GM19397 (cell line): ENCODE measurements at regions not wholly inside any gene's neighbourhood (a gene's known extent, or its start where the extent isn't known, plus 50 kb on each side); places are given as distances from the start of the nearest gene placed in this dataset.

Experiments used
- ATAC-seq: cut with Tn5 transposase; IDR thresholded peaks from one replicate; pipeline ENCODE4 v1.9.1; 2021; ENCODE audit warnings: mild to moderate bottlenecking, moderate library complexity; ENCODE audit not compliant: unreplicated experiment

DNA sequence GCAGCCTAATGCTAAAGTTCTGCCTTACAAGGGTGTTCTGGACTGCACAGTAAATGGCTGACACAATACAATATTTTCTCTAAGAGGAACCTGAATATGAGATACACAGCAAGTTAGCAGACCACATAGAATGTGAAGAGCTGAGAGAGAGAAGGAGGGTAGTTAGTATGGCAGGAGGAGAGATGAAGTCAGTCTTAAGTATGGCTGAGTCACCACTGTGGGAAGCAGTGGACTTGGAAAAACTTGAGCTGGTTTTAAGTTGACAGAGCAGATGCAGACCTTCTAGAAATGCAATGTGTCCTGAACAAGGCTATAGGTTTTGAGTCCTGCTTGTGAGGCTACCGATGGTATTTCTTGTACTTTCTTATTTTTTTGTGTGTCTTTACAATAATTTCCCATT lies 172.5 kb downstream of the SH2D1A start:
- no peak for ATAC-seq

DNA sequence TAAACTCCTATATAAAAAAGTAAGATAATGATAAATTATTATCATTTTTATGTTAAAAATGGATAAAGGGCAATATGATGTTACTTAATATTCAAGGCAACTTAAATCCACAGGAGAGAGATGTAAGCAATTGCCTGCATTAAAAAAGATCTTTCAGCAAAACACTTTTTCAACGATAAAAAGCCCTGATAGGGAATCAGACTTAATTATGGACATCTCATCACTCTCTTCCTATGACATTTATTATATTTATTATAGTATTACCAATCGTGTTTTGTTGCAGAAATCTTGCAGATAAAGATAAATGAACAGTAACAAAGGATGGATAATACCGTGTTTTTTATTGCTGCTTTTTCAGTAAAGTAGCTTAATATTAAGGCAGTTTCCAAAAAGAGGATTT lies 178.5 kb downstream of the SH2D1A start:
- no peak for ATAC-seq

DNA sequence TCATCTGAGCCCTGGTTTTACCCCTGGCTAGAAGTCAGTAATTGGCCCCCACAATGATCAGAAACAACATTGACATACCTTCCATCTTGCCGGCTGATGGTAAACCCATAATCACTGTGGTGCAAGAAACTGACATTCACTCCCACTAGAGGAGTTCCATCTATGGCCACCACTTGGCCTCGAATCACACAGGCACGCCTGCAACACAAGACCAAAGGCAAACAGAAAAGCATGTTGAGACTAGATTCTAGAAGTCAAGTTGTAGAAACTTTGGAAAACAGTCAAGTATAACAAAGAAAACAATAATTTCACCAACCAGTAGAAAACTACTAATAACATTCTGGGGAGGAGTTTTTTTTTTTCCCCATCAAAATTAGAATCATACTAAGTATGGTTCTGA lies 183.4 kb downstream of the SH2D1A start:
- no peak for ATAC-seq

DNA sequence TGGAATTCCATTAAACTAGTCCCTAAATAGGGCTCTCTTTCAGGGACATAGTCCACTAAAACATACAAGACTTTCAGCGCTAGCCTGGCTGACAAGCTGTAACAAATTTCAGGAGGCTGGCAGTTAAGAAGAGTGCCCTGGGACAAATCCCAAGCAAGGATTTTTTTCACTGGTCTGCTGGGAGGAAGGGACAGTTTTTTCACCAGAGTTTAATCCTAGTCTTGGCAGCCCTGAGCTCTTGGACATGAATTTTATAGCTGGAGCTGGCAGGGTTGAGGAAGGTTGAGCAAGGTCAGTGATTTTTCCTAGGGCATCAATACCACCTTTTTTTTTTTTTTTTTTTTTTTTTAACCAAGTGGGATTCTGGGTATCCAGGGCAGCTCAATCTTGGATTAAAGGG lies 184.4 kb downstream of the SH2D1A start:
- ATAC-seq, result no peak

DNA sequence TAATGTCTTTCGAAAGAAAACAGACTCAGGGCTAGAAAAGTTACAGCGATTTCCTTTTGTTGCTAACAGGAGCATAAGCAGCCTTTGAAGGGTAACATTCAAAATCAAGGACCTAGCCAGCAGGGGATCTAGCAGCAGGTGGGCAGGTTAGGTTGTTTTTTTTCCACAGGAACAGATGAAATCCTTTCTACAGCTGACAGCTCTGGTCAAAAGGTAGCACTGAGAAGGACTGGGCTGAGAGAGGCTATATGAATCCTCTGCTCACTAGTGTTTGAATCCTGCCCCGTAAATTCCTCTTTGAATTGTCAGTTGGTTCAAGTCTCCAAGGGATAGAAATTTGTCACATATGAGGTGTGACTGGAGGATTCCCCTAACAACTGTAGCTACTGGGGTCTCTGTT lies 188.2 kb downstream of the SH2D1A start:
- ATAC-seq, result no peak

DNA sequence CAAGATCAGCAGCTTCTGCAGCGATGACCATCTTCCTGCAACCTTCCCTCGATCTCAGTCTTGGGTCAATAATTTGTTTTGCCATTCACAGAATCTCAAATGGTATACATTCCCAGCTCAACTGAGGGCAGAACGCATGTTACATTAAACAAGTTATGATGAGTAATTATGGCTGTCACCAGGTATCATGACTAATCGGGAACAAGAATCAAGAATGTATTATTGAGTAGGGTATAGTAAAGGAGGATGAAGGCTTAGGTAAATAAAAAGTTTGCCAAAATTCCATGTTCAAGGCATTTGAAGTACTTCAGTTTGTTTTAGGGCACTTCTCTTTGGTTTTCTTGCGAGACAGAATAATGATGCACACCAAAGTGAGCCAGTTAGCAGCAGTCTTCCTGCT lies 194.1 kb downstream of the SH2D1A start:
- ATAC-seq, result no peak

DNA sequence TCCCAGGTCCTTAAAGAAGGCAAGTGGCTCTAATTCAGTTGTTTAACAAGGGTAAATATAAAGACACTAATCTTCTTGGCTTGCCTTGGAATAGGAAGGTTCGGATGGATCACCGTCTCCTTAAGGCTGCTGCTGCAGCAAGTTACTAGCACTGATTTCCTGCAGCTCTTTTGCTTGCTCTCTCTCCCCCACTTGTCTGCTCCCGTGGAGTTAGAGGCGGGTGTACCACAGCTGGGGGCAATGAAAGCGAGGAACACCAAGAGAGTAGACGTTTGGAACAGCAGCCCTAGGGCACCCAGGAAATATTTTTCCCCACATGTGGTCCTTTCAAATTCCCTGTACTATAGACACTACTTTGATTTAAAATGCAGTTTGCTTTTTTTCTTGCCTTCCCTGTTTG lies 202.2 kb downstream of the SH2D1A start:
- ATAC-seq, result no peak

DNA sequence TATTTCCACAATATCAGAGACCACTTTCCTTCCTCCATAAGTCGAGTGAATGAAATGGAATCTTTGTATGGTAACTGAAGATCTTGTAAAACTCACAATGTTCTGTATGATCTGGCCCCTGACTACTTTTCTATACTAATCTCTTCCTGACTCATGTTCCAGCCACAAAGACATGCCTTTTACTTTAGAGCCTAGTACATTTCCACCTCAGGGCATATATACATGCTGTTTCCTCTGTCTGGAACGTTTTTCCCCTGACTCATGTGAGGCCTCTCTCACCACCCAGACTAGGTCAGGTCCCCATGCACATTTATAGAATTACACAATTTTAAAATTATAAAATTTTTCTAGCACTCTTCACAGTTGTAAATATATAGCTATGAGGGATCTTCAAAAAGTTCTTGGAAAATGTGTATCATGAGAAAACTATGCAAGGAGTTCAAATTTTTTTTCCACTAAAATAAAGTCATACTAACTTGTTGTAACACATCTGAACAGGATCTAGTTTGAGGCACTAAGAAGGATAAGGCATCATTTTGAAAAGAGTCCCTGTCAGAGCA lies 208.8 kb downstream of the SH2D1A start:
- no peak for ATAC-seq

DNA sequence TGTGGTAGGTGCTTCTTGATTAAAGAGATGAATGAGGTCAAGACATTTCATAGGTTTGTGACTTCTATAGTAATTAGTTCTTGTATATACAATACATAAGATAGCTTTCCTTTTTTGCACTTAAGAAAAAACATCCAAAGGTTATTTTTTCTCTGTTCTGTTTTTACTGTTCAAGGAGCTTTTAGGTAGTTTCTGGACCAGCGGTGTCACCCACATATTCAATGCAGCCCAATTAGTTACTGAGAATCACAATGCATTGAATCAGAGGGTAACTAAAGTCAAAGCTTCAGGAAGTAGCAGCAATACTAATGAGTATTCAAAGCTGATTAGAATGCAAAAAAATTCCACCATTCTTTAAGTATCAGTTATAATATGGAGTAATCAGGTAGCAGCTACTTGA lies 211.6 kb downstream of the SH2D1A start:
- ATAC-seq, result no peak

DNA sequence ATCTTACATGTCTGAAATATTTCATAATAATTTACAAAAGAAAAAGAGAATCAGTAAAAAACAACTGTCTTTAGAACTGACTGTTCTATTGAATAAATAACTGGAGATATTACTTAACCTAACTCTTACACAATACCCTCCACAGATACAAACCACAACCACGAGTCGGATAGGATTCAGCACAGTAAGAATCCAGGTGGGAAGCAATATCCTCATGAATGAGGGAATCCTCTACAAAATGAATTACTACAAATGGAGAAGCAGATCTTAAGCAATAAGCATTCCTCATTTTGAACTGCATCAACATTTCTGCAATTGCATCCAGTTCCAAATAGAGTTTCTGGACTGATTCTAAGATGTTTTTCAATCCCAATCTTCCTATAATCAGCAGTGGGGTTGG lies 227.1 kb downstream of the SH2D1A start:
- ATAC-seq, result no peak

DNA sequence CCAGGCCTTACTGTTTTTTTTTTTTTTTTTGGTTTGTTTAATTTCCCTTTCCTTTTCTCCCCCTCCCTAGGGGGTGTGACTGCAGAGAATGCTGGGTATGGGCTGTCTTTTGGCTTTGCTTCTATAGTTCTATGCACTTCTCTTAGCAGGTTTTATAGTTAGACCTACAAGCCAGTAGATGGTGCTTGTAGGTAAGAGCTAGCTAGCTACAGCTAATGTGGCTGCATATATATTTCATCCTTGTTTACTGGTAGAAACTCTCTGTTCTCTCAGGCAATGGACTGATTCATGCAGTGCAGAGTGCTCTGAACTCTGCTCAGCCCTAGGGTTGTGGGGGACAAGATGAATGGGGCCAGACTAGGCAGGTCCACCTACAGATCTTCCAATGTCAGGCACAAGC lies 246.4 kb downstream of the SH2D1A start:
- no peak for ATAC-seq

DNA sequence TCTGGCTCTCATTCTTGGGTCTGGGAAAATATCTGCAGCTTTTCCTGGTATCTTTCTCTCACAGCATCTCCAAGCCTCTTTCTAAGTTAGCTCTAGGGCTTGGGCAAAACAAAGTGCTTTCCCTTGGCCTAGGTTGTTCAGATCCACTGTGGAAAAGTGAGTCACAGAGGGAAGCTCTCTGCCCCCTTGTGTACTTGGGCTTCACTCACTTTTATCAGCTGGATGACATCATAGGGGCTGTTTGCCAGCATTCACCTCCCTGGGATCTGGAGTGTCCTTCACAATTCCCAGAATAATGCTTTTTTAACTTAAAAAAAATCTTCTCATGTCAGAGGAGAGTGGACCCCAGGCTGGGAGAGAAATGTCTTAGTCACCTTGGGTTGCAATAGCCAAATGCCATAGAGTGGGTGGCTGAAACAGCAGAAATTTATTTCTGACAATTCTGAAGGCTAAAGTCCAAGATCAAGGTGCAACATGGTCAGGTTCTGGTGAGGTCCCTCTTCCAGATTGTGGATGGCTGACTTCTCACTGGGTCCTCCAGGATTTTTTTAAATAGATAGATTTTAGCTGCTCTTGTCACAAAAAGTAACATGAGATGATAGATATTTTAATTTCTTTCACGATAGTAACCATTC lies 247.8 kb downstream of the SH2D1A start:
- no peak for ATAC-seq

DNA sequence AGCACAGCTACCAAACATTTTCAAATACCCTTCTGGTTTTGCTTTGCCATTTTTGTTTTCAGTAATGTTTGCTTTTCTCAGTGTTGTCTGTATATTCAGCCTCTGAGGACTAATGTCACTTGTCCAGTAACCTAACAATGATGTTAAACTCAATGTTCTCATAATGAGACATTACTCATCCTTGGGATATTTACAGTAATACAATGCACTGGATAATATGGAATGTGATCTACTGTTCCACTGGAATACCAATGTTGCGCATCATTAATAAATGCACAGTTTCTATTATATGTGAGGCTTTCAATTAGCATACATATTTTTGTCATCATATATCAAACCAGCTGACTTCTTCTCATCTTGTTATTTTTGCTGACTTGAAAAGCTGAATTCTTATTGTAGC lies 259.1 kb downstream of the SH2D1A start:
- ATAC-seq, result no peak

DNA sequence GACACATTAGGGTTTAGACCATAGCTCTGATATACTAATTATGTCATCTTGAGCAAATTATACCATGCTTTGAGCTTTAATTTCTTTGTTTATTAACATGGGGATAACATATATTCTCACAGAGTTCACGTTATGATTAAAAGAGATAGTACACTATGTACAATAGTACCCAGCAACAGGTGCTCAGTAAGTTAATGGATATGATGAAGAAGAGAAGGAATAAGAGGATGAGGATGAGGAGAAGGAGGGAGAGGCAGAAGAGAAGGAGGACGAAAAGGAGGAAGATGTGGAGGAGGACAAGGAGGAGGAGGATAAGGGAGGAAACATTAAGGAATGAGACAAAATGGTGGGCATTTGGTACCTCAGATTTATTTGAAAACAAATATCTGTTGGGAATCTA lies 260.4 kb downstream of the SH2D1A start:
- no peak for ATAC-seq

DNA sequence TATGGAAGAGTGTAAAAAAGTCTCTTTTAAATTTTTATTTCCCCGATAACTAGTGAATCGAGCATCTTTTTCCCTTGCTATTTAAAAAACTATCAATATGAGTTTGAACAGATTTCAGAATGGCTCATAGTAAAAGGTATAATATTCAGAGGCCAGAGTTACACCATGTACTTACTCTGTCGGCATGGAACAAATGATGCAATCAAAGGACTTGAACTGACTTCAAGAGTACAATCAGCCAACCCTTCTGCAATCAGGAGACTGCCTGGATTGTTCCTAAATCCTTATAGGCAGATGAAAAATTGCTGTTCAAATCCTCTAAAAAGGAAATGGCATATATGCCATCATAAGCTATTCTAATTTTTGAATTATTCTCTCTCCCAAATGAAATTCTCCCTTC lies 273.3 kb downstream of the SH2D1A start:
- ATAC-seq, result no peak

DNA sequence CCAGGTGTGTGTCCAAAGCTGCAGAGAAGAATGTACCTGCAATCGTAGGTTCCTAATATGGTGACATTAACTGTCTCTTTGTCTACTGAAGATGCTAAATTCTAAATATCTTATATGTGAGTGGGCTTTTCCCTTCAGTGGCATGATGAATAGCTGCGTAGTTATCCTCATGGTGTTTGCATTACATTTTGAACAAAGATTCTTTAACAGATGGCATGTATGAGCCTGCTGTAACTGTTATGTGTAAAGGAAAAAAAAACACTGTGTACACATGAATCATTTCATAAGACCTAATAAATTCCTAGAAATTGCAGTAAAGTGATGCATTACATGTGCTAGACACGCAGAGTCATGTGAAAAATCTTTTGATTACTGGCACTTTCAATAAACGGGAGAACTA lies 288.0 kb downstream of the SH2D1A start:
- ATAC-seq, result no peak

DNA sequence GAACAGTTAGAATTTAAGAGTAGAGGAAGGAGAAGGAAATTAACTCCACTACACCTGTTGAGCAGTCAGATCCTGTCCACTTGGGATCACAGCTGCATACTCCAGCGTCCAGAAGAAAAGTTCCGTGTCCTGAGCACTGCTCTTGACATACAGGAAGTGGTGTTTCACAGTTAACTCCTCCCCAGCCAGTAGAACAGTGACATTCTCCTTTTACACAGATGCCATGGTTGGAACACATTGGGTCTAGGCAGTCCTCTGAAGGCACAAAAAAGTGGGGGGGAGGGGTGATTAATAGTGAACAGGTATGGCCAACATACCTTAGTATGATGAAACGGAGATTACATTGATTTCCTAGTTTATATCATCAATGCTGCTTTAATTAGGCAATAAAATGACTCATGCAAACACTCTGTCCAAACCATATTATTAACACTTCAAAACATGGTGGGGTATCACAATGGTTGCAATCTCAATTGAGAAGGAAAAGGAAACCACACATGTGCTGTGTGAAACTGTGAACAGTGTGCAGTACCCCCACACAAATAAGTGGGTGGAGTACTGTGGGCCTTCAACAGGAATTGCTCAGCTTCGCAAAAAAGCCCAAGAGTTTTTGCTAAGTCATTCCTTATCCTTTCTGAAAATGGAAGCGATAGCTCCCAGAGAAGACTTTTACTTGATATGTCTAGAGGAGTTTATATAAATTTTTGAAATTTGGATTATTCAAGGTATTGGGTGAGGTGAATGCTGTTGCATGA lies 295.6 kb downstream of the SH2D1A start:
- ATAC-seq, result no peak

DNA sequence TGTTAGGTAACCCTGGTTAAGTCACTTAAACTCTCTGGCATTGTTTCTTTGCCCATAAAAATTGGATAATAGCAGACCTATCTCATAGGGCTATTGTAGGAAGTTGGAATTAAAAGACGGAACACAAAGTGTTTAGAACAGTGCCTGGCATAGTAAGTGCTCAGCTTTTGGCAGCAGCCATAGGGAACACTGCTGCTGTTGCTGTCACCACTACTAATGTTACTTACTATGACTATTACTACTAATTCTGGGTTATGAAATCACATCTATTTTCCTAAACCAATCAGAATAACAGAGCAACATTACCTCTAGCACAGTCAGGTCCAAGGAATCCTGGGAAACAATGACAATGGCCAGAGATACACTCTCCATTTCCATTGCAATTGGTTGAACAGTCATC lies 300.0 kb downstream of the SH2D1A start:
- no peak for ATAC-seq

DNA sequence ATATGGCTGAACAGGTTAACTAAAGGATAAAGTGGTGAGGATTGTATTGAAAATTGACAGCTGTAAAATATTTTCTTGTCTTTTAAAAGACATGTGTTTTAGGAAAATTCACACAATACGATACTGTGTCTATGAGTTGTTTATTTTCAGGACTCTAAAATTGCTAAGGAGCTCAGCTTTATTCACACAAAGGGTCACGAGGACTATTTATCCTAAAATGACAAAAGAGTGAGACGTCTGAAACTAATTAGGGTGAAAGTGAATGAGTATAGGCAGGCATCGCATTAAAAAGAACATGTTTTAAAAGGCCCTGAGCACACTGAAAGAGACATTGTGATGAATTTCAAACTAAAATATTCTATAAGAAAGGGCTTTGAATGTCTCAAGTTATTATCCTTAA lies 304.7 kb downstream of the SH2D1A start:
- ATAC-seq, result no peak

DNA sequence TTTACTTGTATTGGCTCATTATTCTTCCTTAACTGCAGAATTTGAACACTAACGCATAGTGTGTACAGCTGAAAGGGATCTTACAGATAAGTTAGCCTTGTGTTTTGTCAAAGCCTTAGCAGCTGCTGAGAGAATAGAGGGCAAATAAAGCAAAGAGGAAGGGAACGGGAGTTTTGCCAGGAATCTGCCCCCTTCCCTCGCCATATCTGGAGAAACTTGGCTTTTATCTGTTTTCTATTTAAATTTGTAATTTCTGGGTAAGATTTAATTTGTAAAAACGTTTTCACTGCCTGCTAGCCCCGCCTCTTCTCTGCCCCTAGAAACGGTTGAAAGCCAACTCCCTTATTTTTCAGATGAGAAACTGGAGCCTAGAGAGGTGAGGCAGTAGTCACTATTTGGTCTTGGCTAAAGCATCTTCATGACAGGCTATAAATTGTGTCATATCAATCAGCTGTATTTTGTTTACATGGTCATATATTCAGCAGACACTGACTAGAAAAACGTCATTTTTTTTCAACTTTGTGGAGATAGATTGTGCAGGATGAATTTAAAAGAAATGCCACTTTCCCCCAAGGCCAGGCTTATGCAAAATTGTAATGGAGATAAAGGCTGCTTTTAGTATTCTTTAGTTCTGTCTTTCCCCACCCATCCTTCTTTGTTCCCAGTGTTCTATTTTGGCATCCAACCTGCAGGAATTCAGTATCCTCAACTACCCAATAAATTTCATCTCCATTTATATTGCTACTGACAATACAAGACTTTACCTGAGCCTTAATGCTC lies 319.4 kb downstream of the SH2D1A start:
- no peak for ATAC-seq

DNA sequence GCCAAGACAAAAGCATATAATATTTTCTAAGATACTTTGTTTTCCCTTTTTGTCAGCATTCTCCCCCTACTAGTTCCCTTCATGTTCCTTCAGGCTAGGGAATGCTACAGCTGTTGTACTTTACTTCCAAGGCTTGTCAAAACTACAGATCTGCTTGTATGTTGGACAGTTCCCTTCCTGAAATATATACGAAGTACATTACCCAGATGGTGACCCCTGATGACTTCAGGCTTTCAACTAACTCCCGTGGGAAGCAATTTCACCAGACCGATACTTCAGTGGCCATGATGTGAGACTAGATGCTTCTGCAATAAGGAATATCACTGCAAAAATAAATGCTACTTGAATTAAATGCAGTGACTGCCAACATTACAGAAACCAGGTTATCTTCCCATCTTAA lies 332.8 kb downstream of the SH2D1A start:
- ATAC-seq, result no peak

DNA sequence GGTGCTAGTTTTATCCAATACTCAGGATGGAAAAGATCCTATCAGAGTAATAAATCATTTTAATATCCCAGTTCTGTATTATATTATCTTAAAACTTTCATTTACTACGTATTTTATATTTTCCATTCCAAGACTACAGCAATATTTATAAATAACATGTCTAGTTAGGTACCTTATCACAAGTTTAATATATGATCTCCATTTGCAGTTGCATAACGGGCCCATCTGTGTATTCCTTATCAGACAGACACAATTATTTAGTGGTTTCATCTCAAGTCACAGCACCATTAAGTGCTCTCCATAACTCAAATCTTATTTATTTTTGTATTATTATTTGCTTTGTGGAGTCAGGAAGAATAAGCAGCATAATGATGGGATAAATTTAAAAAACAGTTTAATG lies 333.9 kb downstream of the SH2D1A start:
- ATAC-seq, result no peak
